ENCODE measurements at regions not wholly inside any gene's neighbourhood (a gene's known extent, or its start where the extent isn't known, plus 50 kb on each side); places are given as distances from the start of the nearest gene placed in this dataset.

- TF ChIP-seq CREB1 (IDR thresholded peaks at IDR 0.05) (no peak), POU5F1 (IDR thresholded peaks at IDR 0.05; ENCODE audit: low read depth, low read length) (no peak)
Measured at GRCh38 chr16:73304008-73304774, 256.3 kb upstream of the ZFHX3 start (continued).

Data from H1 (cell line).